ENCODE measurements at regions not wholly inside any gene's neighbourhood (a gene's known extent, or its start where the extent isn't known, plus 50 kb on each side); places are given as distances from the start of the nearest gene placed in this dataset.
"Not testable (repeated sequence)": the region's sequence is repeated elsewhere in the genome, so short reads cannot be mapped to it uniquely, and the experiment has no call there.

DNA sequence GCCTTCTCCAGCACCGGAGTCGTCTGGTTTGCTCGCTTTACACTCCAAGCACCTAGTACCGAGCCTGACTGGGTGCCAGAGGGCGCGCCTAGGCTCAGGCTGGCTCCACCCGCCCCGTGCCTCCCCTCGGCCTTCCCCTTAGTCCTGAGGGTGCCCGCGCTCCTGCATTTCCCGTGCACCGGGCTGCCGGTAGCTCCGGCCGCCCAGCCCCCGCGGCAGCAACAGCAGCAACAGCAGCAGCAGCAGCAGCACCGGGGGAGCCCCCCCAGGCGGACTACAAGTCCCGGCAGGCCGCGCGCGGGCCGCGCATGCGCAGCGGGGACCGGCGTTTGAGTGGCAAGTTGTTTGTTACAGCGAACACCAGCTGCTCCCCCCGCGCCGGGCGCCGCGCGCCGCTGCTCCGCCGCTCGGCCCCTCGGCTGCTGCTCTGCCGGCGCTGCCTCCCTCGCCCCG is 68.8 kb upstream of the SPDYE9 start:
- not testable (repeated sequence) for H3K27me3 ChIP-seq (ENCODE audit: insufficient read depth, poor library complexity, severe bottlenecking)
- peak overlapping the region; percentile 25 for H3K4me3 ChIP-seq (replicated peaks; ENCODE audit: insufficient read depth, low read length)
- H3K27ac ChIP-seq (replicated peaks) = peak overlapping the region; percentile 72
- peak in 1 of 2 experiments; percentile 83 for DNase-seq (ENCODE audit: low read depth in 1 of 2, low spot score in 1 of 2)

DNA sequence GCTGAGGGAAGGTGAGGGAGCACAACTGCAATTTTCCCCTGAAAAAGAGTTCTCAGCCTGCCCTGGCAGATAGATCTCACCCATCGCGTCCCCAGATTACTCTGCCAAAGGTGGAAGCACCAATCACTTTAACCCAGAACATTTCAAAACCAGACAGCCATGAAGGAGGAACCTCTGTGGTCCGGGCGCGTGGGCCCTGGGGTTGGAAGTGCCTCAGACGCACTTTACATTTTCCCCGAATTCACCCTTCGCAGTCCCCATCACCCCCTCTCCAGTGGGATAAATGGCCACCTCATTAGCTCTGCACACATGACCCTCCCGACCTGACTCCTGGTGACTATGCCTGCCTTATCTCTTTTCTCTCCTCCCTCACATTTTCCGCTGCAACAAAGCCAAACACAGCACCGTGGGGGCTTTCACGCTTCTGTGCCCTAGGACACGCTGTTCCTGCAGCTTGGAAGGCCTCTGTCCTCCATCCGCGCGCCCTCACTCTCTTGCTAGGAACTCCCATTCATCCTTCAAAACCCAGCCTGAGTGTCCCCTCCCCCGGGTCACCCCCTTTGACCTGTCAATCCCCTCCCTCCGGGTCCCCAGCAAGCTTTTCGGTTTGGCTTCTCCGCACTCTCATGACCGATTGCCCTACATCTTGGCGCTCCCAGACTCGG is 68.2 kb upstream of the SPDYE9 start:
- H3K27ac ChIP-seq (replicated peaks); H3K27me3 ChIP-seq (ENCODE audit: insufficient read depth, poor library complexity, severe bottlenecking); H3K4me3 ChIP-seq (replicated peaks; ENCODE audit: insufficient read depth, low read length): not testable (repeated sequence)
- peak in 1 of 2 experiments; percentile 10 for DNase-seq (ENCODE audit: low read depth in 1 of 2, low spot score in 1 of 2)

DNA sequence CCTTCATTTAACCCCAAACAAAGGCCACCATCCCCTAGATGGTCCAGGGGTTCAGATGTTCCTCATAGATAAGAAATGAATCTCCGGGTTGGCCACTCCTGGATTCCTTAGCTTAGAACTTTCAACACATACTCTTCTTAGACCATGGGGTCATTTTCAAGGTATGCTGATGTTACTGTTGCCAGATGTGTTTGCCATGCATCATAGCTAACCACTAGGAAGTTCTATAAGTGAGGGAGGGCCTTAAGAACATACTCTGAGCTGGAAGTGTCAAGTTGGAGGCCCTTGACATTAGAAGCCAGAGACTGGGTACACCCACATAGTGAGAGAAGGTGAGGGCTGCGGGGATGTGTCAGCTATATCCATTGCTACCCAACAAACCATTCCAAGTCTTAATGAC is 62.7 kb upstream of the SPDYE9 start:
- H3K27ac ChIP-seq (replicated peaks); H3K27me3 ChIP-seq (ENCODE audit: insufficient read depth, poor library complexity, severe bottlenecking); H3K4me3 ChIP-seq (replicated peaks; ENCODE audit: insufficient read depth, low read length); DNase-seq (ENCODE audit: low read depth in 1 of 2, low spot score in 1 of 2): not testable (repeated sequence)

DNA sequence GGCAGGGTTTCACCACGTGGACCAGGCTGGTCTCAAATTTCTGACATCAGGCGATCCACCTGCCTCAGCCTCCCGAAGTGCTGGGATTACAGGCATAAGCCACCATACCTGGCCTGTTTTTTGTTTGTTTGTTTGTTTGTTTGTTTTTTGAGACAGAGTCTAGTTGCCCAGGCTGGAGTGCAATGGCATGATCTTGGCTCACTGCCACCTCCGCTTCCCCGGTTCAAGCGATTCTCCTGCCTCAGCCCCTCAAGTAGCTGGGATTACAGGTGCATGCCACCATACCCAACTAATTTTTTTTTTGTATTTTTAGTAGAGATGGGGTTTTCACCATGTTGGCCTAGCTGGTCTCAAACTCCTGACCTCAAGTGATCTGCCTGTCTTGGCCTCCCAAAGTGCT is 61.8 kb upstream of the SPDYE9 start:
- not testable (repeated sequence) for H3K27me3 ChIP-seq (ENCODE audit: insufficient read depth, poor library complexity, severe bottlenecking); H3K4me3 ChIP-seq (replicated peaks; ENCODE audit: insufficient read depth, low read length); H3K27ac ChIP-seq (replicated peaks); DNase-seq (ENCODE audit: low read depth in 1 of 2, low spot score in 1 of 2)

DNA sequence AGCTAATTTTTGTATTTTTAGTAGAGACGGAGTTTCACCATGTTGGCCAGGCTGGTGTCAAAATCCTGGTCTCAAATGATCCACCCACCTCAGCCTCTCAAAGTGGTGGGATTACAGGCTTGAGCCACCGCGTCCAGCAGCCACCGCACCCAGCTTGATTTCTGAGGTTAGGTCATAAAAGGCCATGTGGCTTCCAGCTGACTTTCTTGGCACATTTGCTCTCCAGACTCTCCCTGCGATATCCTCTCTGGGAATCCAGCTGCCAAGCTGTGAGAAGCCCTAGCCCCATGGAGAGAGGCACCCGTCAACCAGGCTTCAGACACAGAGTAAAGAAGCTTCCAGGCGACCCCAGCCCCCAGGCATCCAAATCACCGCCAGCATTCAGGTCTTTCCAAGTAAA is 58.2 kb upstream of the SPDYE9 start:
- not testable (repeated sequence) for DNase-seq (ENCODE audit: low read depth in 1 of 2, low spot score in 1 of 2); H3K4me3 ChIP-seq (replicated peaks; ENCODE audit: insufficient read depth, low read length)

DNA sequence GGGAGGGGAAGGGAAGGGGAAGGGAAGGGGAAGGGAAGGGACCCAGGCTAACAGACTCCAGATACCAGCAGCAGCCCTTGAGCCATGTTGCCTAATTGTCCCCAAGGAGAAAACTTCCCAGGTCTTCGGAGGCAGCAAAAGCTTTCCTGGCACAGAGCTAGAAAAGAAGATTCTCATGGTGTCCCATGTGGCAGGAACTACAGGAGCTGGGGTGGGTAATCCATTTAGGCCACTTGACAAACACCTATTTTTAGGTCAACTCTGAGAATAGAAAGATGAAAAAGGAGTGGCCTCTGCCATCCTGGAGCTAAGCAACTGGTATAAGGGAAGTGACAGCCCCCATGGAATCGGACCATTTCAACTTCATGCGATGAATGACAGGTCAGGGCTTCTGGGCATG is 52.1 kb upstream of the SPDYE9 start:
- not testable (repeated sequence) for H3K4me3 ChIP-seq (replicated peaks; ENCODE audit: insufficient read depth, low read length); H3K27ac ChIP-seq (replicated peaks); DNase-seq (ENCODE audit: low read depth in 1 of 2, low spot score in 1 of 2); H3K27me3 ChIP-seq (ENCODE audit: insufficient read depth, poor library complexity, severe bottlenecking)

More for the DNA sequence above, 58.2 kb upstream of the SPDYE9 start:
- not testable (repeated sequence) for H3K27me3 ChIP-seq (ENCODE audit: insufficient read depth, poor library complexity, severe bottlenecking); H3K27ac ChIP-seq (replicated peaks)

Measured in HL-60 (cell line).